BLaER1 (cell line): ENCODE measurements at regions not wholly inside any gene's neighbourhood (a gene's known extent, or its start where the extent isn't known, plus 50 kb on each side); places are given as distances from the start of the nearest gene placed in this dataset.

Experiments used
- H3K27ac ChIP-seq: shearing (Covaris generic); formaldehyde crosslinking; 2 replicates; pipeline ENCODE4 v1.8.1; 2022
- H3K27me3 ChIP-seq: shearing (Covaris generic); formaldehyde crosslinking; 2 replicates; pipeline ENCODE4 v1.8.1; 2022
- H3K36me3 ChIP-seq: shearing (Covaris generic); formaldehyde crosslinking; 2 replicates; pipeline ENCODE4 v1.8.1; 2022
- H3K4me1 ChIP-seq: shearing (Covaris generic); formaldehyde crosslinking; 2 replicates; pipeline ENCODE4 v1.8.1; 2022
- H3K4me2 ChIP-seq: shearing (Covaris generic); formaldehyde crosslinking; 2 replicates; pipeline ENCODE4 v1.8.1; 2022
- H3K4me3 ChIP-seq: shearing (Covaris generic); formaldehyde crosslinking; 2 replicates; pipeline ENCODE4 v1.8.1; 2022
- H3K9ac ChIP-seq: shearing (Covaris generic); formaldehyde crosslinking; 2 replicates; pipeline ENCODE4 v1.8.1; 2022
- H3K9me3 ChIP-seq: shearing (Covaris generic); formaldehyde crosslinking; 2 replicates; pipeline ENCODE4 v1.8.1; 2022
- H4K20me1 ChIP-seq: shearing (Covaris generic); formaldehyde crosslinking; 2 replicates; pipeline ENCODE4 v1.8.1; 2022
- Cebpa-rat ChIP-seq: shearing (Covaris generic); IDR thresholded peaks from 2 replicates; pipeline ENCODE4 v1.8.1; 2022

DNA sequence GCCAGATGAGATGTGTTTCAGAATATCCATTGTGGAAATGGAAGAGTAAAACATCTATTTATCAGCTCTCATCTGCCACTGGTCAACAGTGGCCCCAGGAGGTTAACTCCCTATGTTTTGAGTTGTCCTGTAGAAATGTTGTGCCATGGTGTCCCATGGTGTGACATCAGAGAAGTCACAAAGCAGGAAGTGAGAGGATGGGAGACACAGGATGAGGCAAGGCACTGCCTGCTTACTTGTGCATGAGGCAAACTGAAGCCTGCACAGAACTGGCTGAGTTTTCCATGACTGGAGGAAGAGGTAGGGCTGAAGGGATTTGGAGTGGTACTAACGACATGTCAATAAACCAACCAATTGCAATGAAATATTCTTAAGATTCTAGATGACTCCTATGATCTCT is 131.5 kb upstream of the ZNF644 start:
- Histone ChIP-seq H3K4me2 (no peak overlapping the region), H3K36me3 (no peaks in the 10 kb centered on the region), H3K4me1 (peaks cover 6% of the 10 kb centered on the region), H3K9me3 (no peaks in the 10 kb centered on the region), H3K4me3 (no peak overlapping the region), H3K27ac (no peak overlapping the region), H3K9ac (no peak overlapping the region), H4K20me1 (no peaks in the 10 kb centered on the region), H3K27me3 (no peaks in the 10 kb centered on the region)
- no peak for TF ChIP-seq Cebpa-rat

DNA sequence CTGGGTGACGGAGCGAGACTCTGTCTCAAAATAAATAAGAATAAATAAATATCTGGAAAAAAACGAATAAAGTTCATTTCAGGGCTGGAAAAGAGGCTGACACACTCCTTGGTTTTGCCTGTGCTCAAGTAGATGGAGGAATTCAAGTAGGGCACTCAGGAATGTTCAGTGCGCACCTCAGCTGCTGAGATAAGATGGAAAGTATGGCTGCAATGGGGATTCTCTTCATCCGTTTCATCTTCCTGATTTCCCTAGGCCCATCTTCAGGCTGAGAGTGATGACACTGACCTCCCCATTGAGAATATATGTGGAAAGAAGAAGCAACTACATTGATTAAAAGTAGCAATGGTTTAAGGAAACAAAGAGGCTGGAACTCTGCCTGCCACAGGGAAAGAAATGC is 130.5 kb upstream of the ZNF644 start:
- Histone ChIP-seq H3K9me3 (no peaks in the 10 kb centered on the region), H3K27ac (no peak overlapping the region), H3K36me3 (no peaks in the 10 kb centered on the region), H3K4me3 (no peak overlapping the region), H3K4me2 (no peak overlapping the region), H3K9ac (no peak overlapping the region), H4K20me1 (no peaks in the 10 kb centered on the region), H3K4me1 (peaks cover 6% of the 10 kb centered on the region), H3K27me3 (no peaks in the 10 kb centered on the region)
- no peak for TF ChIP-seq Cebpa-rat

DNA sequence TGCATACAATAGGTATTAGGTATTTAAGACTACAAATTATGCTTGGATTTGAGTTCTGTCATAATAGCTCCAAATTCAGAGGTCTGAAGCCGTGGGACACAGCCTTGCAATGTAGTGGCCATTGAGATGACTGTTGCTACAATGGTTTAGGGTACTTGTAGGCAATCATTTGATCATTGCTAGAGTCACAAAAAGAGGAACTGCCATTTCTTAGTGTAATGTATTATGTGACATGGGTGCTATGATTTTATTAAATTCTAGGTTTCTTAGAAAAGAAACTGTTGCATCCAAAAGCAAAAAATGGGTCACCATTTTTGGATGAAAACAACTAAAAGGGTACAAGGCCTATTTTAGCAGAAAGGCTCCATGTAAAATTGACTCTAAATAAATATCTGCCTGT is 129.9 kb upstream of the ZNF644 start:
- Histone ChIP-seq H3K4me3 (no peak overlapping the region), H3K27me3 (no peaks in the 10 kb centered on the region), H3K36me3 (no peaks in the 10 kb centered on the region), H4K20me1 (no peaks in the 10 kb centered on the region), H3K27ac (no peak overlapping the region), H3K4me2 (no peak overlapping the region), H3K9me3 (no peaks in the 10 kb centered on the region), H3K9ac (no peak overlapping the region), H3K4me1 (peaks cover 6% of the 10 kb centered on the region)
- no peak for TF ChIP-seq Cebpa-rat

DNA sequence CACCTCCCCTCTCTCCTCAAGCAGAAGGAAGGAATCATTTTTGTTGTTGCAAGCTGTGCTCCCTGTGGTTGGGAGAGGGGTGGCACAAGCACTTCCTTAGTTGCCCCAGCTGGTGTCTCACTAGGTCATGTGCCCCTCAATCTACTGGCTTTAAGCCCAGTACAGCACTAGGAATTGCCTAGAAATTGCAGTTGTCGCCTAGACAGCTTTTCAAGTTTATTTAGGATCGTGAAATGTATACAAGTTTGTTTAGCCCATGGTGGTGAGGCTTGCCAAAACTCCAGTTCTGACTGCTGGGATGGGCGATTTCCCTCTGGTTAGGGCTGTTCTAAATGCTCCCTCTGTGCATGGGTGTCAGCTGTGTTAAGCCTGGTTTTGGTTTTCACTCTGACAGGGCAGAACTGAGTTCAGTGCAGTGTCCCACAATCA is 126.8 kb upstream of the ZNF644 start:
- no peaks in the 10 kb centered on the region for H4K20me1 ChIP-seq
- no peak overlapping the region for H3K27ac ChIP-seq
- H3K27me3 ChIP-seq: no peaks in the 10 kb centered on the region
- no peaks in the 10 kb centered on the region for H3K9me3 ChIP-seq
- H3K4me3 ChIP-seq: no peak overlapping the region
- no peak overlapping the region for H3K9ac ChIP-seq
- no peaks in the 10 kb centered on the region for H3K36me3 ChIP-seq
- TF ChIP-seq Cebpa-rat: no peak
- H3K4me1 ChIP-seq: peaks cover 6% of the 10 kb centered on the region
- peak overlapping the region; percentile 20; the same call in 1 of the 2 replicates for H3K4me2 ChIP-seq

DNA sequence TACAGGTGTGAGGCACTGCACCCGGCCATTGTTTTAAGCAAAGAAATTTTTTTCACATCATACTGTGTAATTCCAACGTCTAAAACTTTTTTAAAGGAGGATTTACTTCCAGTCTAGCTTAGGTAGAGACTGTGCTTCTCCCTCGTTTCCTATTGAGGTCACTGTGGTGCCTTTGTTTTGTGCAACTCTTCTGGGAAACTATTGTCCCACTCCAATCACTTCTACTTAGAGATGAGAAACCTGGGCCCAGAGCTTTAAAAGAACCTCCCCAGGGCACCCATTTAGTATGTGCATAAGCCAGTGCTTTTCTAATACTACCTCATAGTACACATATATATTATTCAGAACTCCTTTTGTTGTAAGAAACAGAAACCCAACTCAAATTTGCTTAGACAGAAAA is 120.0 kb upstream of the ZNF644 start:
- no peaks in the 10 kb centered on the region for H3K4me1 ChIP-seq
- TF ChIP-seq Cebpa-rat: no peak

DNA sequence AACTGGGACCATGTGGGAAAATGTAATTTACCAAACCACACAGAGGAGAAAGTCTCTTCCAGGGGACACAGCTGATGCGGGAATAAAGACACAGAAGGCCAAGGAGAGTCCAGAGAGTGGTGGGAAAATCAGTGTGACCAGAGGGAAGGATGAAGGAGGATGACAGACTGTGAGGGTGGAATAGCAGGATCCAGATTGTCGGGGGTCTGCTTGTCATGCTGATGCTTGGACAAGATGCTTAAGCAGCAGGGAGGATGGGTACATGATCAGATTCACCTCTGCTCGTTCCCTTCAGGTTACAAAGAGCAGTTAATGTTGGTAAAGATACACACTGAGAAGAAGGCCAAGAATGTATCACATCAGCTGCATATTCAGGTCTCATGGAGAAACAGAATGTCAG is 117.1 kb upstream of the ZNF644 start:
- Histone ChIP-seq H3K9ac (no peak overlapping the region), H3K9me3 (no peaks in the 10 kb centered on the region), H3K4me1 (no peaks in the 10 kb centered on the region), H3K4me3 (no peak overlapping the region), H3K4me2 (no peak overlapping the region), H3K36me3 (no peaks in the 10 kb centered on the region), H3K27me3 (no peaks in the 10 kb centered on the region), H4K20me1 (no peaks in the 10 kb centered on the region), H3K27ac (no peak overlapping the region)
- no peak for TF ChIP-seq Cebpa-rat

More for the DNA sequence above, 120.0 kb upstream of the ZNF644 start:
- H3K36me3 ChIP-seq: no peaks in the 10 kb centered on the region
- no peak overlapping the region for H3K9ac ChIP-seq
- H3K27ac ChIP-seq: no peak overlapping the region
- no peak overlapping the region for H3K4me3 ChIP-seq
- H3K9me3 ChIP-seq: no peaks in the 10 kb centered on the region
- no peaks in the 10 kb centered on the region for H4K20me1 ChIP-seq
- no peak overlapping the region for H3K4me2 ChIP-seq
- H3K27me3 ChIP-seq: no peaks in the 10 kb centered on the region

DNA sequence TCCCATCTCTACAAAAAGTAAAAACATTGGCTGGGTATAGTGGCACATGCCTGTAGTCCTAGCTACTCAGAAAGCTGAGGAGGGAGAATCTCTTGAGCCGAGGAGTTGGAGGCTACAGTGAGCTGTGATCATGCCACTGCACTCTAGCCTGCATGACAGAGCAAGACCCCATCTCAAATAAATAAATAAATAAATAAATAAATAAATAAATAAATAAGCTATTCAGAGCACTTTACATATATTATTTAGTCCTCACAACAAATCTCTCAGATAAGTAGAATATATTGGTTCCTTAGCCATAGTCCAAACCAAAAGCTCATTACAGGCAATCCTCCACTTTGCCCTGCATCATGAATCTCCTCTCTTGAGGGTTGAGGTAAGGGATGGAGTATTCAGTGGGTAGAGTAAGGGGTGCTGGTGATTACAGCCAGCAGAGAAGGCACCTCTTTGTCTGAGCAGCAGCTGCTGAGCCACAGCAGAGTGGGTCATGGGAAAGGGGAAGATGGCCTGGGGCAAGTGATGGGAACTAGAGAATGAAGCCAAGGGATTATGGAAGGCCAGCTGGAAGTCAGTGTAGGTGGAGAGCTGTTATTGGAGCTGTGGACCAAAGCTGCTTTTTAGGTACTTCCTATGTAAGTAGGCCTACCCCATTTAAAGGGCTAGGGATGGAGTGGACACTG is 115.5 kb upstream of the ZNF644 start:
- H3K4me2 ChIP-seq: no peak overlapping the region
- H3K36me3 ChIP-seq: no peaks in the 10 kb centered on the region
- TF ChIP-seq Cebpa-rat: no peak
- no peaks in the 10 kb centered on the region; the same call in 1 of the 2 replicates for H3K27me3 ChIP-seq
- H4K20me1 ChIP-seq: no peaks in the 10 kb centered on the region
- no peaks in the 10 kb centered on the region for H3K9me3 ChIP-seq
- no peak overlapping the region for H3K4me3 ChIP-seq
- H3K9ac ChIP-seq: no peak overlapping the region
- H3K27ac ChIP-seq: no peak overlapping the region
- H3K4me1 ChIP-seq: no peaks in the 10 kb centered on the region

DNA sequence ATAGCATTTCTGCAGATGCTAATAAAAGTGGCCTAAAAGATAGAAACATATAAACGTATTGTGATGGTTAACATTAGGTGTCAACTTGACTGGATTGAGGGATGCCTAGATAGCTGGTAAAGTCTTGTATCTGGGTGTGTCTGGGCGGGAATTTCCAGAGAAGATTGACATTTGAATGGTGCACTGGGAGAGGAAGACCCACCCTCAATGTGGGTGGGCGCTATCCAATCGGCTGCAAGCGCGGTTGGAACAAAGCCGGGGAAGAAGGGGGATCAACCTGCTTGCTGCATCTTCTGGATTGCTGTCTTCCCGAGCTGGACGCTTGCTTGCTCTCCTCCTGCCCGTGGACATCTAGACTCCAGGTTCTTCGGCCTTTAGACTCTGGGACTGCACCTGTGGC is 114.0 kb upstream of the ZNF644 start:
- H3K4me3 ChIP-seq: no peak overlapping the region
- no peak for TF ChIP-seq Cebpa-rat
- H3K4me1 ChIP-seq: no peaks in the 10 kb centered on the region
- no peak overlapping the region for H3K27ac ChIP-seq
- H3K9ac ChIP-seq: no peak overlapping the region
- H3K4me2 ChIP-seq: no peak overlapping the region
- H4K20me1 ChIP-seq: no peaks in the 10 kb centered on the region
- H3K27me3 ChIP-seq: no peaks in the 10 kb centered on the region; the same call in 1 of the 2 replicates
- no peaks in the 10 kb centered on the region for H3K9me3 ChIP-seq
- H3K36me3 ChIP-seq: no peaks in the 10 kb centered on the region

DNA sequence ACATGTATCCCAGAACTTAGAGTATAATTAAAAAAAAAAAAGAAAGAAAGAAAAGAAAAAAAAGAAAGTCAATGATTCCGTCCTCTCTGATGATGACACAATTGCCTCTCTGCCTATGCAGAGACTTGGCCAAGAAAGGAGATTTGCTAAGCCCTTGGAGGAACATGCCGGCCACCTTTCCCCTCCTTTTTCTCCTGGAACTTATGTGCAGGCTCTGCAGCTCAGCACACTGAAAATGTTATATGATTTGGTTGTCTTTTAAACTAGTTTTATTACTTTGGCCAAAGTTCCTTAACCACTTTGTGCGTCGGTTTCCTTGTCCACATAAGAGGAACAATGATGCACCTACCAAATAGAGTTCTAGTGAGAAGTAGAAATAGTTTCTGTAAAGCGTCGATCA is 111.4 kb upstream of the ZNF644 start:
- Histone ChIP-seq H3K9me3 (no peaks in the 10 kb centered on the region), H4K20me1 (no peaks in the 10 kb centered on the region), H3K4me1 (no peaks in the 10 kb centered on the region), H3K36me3 (no peaks in the 10 kb centered on the region), H3K9ac (no peak overlapping the region), H3K27ac (no peak overlapping the region), H3K4me2 (no peak overlapping the region), H3K4me3 (no peak overlapping the region), H3K27me3 (no peaks in the 10 kb centered on the region; the same call in 1 of the 2 replicates)
- TF ChIP-seq Cebpa-rat: no peak

DNA sequence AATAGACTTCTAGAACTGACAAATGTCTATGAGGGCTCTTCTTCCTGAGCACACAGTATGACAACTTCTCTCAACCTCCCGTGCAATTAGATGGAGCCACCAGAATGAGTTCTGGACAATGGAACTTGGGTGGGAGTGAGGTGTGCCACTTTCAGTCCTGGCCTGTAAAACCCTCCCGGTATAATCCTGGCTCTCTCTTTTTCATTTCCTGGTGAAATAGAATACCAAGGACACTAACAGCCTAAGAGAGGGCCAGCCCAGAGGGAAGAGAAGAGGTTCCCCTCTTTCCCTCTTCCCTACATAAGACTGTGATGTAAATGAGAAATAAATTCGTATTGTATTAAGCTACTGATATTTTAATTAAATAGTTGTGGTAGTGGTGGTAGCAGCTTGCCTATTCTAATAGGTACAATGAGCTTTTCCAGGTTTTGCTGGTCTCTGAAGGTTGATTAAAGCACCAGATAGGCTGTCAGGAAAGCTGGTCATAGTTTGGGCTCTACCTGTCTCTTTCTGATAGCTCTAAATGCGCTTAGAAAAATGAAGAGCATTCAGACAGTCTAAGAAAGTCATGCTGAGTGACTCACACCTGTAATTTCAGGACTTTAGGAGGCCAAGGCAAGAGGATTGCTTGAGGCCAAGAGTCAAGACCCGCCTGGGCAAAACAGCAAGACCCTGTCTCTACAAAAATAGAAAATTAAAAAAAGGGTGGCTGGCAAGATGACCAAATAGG is 108.6 kb upstream of the ZNF644 start:
- H3K9ac ChIP-seq: no peak overlapping the region
- no peaks in the 10 kb centered on the region; the same call in 1 of the 2 replicates for H3K27me3 ChIP-seq
- H3K4me3 ChIP-seq: no peak overlapping the region
- H3K36me3 ChIP-seq: no peaks in the 10 kb centered on the region
- no peak overlapping the region for H3K27ac ChIP-seq
- no peak for TF ChIP-seq Cebpa-rat
- H3K4me1 ChIP-seq: no peaks in the 10 kb centered on the region
- no peaks in the 10 kb centered on the region for H3K9me3 ChIP-seq
- H4K20me1 ChIP-seq: no peaks in the 10 kb centered on the region
- no peak overlapping the region for H3K4me2 ChIP-seq
